ENCODE measurements at regions not wholly inside any gene's neighbourhood (a gene's known extent, or its start where the extent isn't known, plus 50 kb on each side); places are given as distances from the start of the nearest gene placed in this dataset.

DNA sequence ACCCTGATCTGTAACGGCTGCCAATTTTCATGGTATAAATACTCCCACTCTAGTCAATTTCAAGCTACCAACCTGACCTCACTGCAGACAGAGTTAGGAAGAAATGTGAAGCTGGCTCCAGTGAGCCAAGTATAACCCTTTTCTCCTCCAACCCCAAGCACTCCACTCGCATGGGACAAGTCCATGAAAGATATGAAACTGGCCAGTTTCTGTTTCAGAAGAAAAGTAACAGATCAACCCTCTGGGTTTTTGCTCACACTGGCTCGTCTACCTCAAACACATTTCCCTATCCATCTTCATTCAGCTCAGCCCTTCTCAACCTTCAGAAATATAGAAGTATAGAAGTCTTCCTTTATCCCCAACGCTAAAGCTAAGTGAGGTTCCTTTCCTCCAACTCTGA lies 82.4 kb upstream of the NDP start:
- no peak overlapping the region for H3K18ac ChIP-seq (ENCODE audit: low read depth, low read length)
- no peak overlapping the region for H3K27ac ChIP-seq (ENCODE audit: insufficient read depth, low read length)
- no peak overlapping the region for H3K4me3 ChIP-seq (ENCODE audit: insufficient read depth, low read depth, low read length)
- no peak overlapping the region for H4K5ac ChIP-seq (ENCODE audit: low read depth, low read length)
- H3K36me3 ChIP-seq (ENCODE audit: control insufficient read depth, insufficient read depth, low read length) = no peaks in the 10 kb centered on the region
- no peak overlapping the region for H4K91ac ChIP-seq (ENCODE audit: insufficient read depth, low read depth, low read length)
- H3K9ac ChIP-seq (ENCODE audit: low read depth, low read length) = no peak overlapping the region
- no peaks in the 10 kb centered on the region for H3K4me1 ChIP-seq (ENCODE audit: control insufficient read depth, insufficient read depth, low read length)
- whole genome bisulfite sequencing, 2 experiments (ENCODE audit: extremely low coverage in 2 of 2, insufficient read length in 1 of 2) = no CpG with 5 or more reads among the region's 4 CpGs
- H2BK5ac ChIP-seq (ENCODE audit: low read depth, low read length, poor library complexity, severe bottlenecking) = no peak overlapping the region
- no peak overlapping the region for H3K23ac ChIP-seq (ENCODE audit: low read depth, low read length)
- H4K20me1 ChIP-seq (ENCODE audit: insufficient read depth, low read length) = no peaks in the 10 kb centered on the region
- POLR2A ChIA-PET (ENCODE audit: unreplicated experiment) = no interaction called here
- H2AFZ ChIP-seq (replicated peaks; ENCODE audit: low read length, poor library complexity) = no peak overlapping the region
- H3K9me3 ChIP-seq (ENCODE audit: control insufficient read depth, insufficient read depth, low read length) = 0 out of 2 replicates have a peak, but pooled peaks cover 2% of the 10 kb centered on the region
- H2BK15ac ChIP-seq (ENCODE audit: low read depth, low read length) = no peak overlapping the region
- no peak overlapping the region for H3K4me2 ChIP-seq (ENCODE audit: low read depth, low read length)
- intact Hi-C loops (cut with micrococcal nuclease) = no loop called here
- TF ChIP-seq USF2 (IDR thresholded peaks at IDR 0.05; ENCODE audit: low read depth, low read length) (no peak), POLR2A (IDR thresholded peaks at IDR 0.05; ENCODE audit: low read depth, low read length) (no peak), FOS (IDR thresholded peaks at IDR 0.05; ENCODE audit: low read depth, low read length) (no peak), MAZ (IDR thresholded peaks at IDR 0.05; ENCODE audit: borderline replicate concordance, low read depth, low read length) (no peak), CHD1 (IDR thresholded peaks at IDR 0.05; ENCODE audit: low read depth, low read length) (no peak), RAD21 (IDR thresholded peaks at IDR 0.05; ENCODE audit: low read length) (no peak), CEBPB (IDR thresholded peaks at IDR 0.05; ENCODE audit: low read depth, low read length) (no peak)
- no peak overlapping the region for H3K56ac ChIP-seq (ENCODE audit: extremely low read depth, insufficient read depth, low read length)
- no peak overlapping the region for H4K8ac ChIP-seq (ENCODE audit: low read depth in 2 of 2, low read length in 2 of 2)
- H3K9me1 ChIP-seq (ENCODE audit: insufficient read depth, low read length) = no peaks in the 10 kb centered on the region
- no peak overlapping the region for H3K14ac ChIP-seq (replicated peaks; ENCODE audit: low read depth, low read length)
- H2BK20ac ChIP-seq (ENCODE audit: low read depth, low read length) = no peak overlapping the region
- CTCF ChIA-PET = no interaction called here
- H3K4ac ChIP-seq (ENCODE audit: low read depth, low read length) = no peak overlapping the region
- no peak overlapping the region for H2BK120ac ChIP-seq (ENCODE audit: low read depth, low read length)
- H2AK5ac ChIP-seq (ENCODE audit: low read depth, low read length) = no peak overlapping the region
- no peaks in the 10 kb centered on the region for H3K79me1 ChIP-seq (ENCODE audit: low read depth in 1 of 2, low read length in 2 of 2)
- no peak overlapping the region for H2AK9ac ChIP-seq (replicated peaks; ENCODE audit: low read depth, low read length, poor library complexity)
- dilution Hi-C loops (cut with HindIII; ENCODE audit: low sequenced_read_pairs, unreplicated experiment) = no loop called here
- no peak for DNase-seq
- ATAC-seq (ENCODE audit: low read depth) = no peak
- H3K27me3 ChIP-seq (ENCODE audit: control insufficient read depth, insufficient read depth, low read length) = peaks cover 6% of the 10 kb centered on the region
- BruUV-seq (replicated peaks) = no TSS peak
- in situ Hi-C loops (cut with MboI; ENCODE audit: low sequenced_read_pairs) = no loop called here

Measured in IMR-90 (cell line).